ENCODE measurements at regions not wholly inside any gene's neighbourhood (a gene's known extent, or its start where the extent isn't known, plus 50 kb on each side); places are given as distances from the start of the nearest gene placed in this dataset.
"Not testable (repeated sequence)": the region's sequence is repeated elsewhere in the genome, so short reads cannot be mapped to it uniquely, and the experiment has no call there.

DNA sequence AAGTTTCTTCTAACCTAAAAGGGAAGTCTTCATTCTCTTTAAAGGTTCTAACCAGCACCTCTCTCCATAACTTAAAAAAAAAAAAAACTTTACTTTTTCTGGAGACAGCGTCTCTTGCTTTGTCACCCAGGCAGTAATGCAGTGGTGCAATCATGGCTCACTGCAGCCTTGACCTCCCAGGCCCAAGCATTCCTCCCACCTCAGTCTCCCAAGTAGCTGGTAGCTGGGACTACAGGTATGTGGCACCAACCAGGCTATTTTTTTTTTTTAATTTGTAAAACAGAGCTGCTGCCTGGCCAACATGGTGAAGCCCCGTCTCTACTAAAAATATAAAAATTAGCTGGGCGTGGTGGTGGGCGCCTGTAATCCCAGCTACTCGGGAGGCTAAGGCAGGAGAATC lies 787.4 kb upstream of the ACO1 start:
- not testable (repeated sequence) for TF ChIP-seq POLR2A (IDR thresholded peaks at IDR 0.05; ENCODE audit: low read length); GATA1 (IDR thresholded peaks at IDR 0.05; ENCODE audit: low read depth, low read length)

Data from erythroblast (primary cell).